GM19452 (cell line): ENCODE measurements at regions not wholly inside any gene's neighbourhood (a gene's known extent, or its start where the extent isn't known, plus 50 kb on each side); places are given as distances from the start of the nearest gene placed in this dataset.

Experiments used
- ATAC-seq: cut with Tn5 transposase; IDR thresholded peaks from one replicate; pipeline ENCODE4 v1.9.1; 2021; ENCODE audit not compliant: unreplicated experiment

DNA sequence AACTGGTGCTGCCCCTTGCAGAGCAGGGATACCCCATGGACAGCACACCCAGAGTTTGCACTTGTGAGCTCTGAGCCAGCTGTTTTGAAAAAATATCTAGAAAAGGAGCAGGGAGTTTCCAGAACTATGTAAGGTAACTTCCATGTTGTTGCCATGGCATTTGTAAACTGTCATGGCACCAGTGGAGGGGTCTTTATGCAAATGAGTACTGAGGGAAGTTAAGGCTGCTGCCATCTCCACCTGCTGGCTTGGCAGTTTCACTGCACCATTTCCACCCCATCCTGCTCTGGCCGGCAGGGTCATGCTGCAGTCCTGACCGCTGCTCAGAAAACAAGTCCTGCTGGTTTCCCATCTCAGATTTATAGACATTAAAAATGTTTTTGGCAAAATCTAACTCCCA is 52.3 kb upstream of the SNTG2 start:
- ATAC-seq, result no peak

DNA sequence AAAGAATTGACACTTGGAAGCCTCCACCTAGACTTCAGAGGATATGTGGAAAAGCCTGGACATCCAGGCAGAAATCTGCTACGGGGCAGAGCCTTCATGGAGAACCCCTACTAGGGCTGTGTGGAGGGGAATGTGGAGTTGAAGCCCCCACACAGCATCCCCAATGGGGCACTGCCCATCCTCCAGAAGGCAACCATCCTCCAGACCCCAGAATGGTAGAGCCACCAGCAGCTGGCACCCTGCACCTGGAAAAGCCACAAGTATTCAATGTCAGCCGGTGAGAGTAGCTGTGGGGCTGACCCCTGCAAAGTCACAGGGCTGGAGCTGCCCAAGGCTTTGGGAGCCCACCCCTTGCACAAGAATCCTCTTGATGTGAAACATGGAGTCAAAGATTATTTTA is 53.6 kb upstream of the SNTG2 start:
- no peak for ATAC-seq

DNA sequence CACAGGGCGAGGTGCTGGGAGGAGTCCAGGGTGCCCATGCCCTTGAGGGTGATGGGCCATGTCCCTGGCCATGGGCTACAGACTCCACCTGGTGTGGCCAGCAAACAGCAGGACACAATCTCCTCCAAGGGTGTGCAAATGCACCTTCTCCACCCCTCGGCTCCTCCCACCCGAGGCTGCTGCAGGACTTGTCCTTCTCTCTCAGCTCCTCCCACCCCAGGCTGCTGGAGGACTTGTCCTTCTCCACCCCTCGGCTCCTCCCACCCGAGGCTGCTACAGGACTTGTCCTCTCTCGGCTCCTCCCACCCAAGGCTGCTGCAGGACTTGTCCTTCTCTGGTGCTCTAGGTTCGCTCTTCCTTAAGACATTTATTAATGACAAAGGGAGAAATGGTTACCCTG is 57.3 kb upstream of the SNTG2 start:
- no peak for ATAC-seq

DNA sequence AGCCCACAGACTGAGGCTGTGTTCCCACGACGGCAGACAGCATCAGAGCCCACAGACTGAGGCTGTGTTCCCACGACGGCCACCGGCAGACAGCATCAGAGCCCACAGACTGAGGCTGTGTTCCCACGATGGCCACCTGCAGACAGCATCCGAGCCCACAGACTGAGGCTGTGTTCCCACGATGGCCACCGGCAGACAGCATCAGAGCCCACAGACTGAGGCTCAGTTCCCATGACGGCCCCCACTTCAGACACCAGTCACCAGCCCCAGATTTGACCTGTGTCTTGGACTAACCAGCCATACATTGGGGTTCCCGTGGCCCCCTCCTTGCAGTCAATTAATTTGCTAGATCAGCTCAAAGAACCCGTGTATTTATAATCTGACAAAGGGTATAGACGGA is 57.8 kb upstream of the SNTG2 start:
- no peak for ATAC-seq

DNA sequence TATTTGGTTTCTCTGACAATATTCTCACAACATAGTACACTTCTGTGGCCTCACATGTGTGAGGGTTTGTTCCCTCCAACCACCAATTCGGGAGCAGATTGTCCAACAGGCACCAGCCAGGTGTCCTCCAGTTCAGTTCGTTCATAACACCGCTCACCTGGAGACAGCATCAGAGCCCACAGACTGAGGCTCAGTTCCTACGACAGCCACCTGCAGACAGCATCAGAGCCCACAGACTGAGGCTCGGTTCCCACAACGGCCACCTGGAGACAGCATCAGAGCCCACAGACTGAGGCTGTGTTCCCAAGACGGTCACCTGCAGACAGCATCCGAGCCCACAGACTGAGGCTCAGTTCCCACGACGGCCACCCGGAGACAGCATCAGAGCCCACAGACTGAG is 58.2 kb upstream of the SNTG2 start:
- ATAC-seq, result no peak

DNA sequence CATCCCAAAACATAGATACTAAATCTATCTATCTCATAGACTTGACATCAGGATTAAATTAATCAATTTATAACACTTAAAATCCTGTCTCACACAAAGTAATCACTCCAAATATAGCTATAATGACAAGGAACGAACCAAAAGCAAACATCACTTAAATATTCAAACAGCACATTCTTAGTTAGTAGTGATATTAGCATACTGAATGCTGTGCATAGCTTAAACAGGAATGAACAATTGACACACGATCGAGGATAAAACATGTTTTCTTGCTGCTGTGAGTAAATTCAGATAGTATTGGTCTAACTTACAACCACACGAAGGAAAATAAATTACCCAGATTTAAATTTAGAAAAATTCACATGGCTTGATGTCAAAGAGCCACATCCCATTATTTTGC is 58.9 kb upstream of the SNTG2 start:
- no peak for ATAC-seq

DNA sequence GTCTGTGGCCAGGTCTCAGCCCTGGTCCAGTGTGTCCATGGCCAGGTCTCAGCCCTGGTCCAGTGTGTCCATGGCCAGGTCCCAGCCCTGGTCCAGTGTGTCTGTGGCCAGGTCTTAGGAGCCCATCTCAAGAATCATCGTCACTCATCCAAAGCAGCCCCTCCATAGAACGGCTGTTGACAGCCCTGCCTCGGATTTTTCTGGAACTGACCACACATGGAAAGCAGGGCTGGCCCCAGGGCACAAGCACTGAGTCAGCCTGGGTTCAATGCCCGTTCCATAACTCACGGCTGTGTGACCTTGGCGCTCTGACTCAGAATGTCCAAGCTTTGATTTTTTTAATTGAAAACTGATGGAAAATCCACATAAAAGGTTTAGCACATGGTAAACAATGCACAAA is 59.9 kb upstream of the SNTG2 start:
- ATAC-seq, result no peak

DNA sequence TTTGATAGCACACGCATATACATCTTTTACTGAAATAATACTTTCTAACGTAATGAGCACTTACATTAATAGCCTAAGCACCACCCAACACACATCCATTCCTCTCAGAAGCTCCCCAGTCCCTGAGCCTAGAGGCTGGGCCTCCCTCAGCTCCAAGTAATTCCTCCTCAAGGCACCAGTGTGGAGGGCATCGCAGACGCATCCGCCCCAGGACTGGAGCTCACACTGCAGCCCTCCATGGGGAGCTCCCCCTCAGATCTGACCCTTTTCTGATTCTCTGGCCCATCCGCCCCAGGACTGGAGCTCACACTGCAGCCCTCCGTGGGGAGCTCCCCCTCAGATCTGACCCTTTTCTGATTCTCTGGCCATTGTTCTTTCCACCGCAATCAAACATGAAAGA is 60.4 kb upstream of the SNTG2 start:
- no peak for ATAC-seq

DNA sequence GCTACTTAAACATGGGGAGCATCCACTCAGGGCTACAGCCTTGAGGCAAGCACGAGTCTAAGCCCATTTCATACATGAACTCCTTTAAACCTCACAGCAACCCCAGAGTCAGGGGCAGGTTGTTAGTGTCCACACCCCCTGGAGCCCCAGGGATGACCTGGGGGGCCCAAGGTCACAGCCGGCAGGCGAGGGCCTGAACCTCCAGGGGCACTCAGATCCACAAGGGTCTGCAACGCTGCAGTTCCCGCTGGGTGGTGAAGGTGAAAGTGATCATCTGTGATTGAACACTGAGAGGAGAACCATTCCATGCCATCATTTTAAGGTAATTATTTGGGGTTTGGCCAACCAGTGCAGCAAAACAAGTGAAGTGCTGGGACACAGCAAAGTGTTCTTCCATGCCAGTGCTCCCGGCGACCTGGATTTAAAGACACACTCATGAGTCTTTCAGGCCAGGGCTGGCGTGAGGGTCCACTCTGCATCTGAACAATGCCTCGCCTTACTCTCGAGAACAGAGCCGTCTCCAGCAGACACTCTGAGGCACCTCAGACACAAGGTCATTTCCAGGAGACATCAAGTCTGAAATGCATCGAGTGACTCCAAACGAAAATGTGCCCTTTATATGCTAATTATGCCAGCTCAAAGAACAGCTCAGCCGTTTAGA is 61.6 kb upstream of the SNTG2 start:
- no peak for ATAC-seq

DNA sequence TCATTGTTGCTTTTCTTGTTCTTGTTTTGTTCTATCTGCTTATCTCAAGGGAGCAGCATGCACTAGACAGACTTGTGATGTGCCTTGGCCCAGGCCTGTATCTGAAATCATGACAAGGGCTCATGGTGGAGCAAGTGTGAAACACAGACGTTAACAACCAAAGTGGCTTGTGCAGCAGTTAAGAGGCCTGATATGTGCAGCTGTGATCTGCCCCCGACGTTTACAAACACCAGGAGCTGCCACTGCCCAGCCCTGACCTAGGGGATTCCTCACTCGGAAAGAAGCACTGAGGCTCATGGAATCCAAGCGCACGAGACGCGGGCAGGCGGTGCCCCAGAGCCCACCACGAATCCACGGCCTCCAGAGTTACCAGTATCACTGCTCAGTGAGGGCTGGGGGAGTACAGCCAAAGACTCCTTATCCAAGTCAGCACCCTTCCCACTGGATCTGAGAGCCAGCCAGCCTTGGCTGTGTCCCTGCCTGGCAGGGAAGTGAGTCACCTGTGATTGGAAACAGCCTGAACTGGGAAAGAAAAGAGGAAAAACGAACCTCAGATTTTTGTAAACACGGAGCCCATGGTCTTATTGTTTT is 62.3 kb upstream of the SNTG2 start:
- ATAC-seq, result no peak

DNA sequence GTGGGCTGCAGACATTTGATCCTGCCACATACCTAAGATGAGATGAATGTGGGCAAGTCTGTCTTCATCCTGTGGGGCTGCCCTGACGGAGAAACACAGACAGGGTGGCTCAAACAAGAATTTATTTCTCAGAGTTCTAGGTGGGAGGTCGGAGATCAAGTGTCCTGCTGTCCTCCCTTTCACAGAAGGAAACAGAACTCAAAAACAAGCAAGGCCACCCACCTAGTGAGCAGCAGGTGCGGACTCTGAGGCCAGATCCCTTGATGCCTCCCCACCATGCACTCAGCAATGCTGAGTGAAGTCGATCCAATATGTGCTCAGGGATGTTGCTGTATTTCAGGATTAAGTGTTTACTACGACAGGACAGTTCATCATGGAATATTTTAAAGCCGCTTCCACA is 63.0 kb upstream of the SNTG2 start:
- no peak for ATAC-seq

DNA sequence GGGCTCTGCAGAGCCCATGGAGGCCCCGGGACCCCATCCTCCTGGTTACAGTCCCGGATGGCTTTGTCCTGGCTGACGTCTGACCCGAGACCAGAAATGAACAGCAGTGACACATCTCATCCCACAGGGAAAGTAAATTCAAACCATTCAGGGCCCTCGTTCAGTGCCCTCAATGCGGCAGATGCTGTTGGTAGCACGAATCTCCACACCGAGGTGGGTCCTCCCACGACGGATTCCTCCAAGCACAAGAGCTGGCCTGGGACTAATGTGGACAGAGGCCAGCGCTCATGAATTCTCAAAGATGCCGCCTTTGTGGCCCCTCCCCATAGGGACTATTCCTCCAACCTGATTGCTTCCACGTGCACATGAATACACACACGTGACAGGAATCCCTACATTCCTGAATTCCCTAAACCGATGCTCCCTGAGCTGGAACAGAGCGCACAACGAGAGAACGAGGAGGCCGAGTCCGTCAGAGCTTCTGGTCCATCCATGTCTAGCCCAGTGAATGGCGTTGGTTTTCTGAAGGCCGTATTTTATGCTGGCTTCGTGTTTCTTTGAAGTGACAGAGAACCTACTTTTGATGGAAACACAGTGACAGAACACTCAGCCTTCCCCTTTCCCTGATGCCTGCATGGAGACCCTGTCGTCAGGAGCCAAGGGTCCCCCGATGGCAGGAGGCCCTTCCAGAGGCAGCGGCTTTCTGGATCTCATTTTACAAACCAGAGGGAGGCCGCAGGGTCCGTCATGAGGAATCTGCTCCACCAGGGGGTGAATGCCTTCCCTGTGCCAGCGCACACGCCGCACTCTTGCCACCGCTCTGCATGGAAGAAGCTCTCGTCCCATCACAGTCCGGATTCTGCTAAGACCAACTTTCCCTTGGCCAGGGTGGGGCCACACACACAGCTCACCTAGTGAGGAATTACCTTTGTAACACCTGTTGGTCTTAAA is 64.3 kb upstream of the SNTG2 start:
- ATAC-seq, result no peak

DNA sequence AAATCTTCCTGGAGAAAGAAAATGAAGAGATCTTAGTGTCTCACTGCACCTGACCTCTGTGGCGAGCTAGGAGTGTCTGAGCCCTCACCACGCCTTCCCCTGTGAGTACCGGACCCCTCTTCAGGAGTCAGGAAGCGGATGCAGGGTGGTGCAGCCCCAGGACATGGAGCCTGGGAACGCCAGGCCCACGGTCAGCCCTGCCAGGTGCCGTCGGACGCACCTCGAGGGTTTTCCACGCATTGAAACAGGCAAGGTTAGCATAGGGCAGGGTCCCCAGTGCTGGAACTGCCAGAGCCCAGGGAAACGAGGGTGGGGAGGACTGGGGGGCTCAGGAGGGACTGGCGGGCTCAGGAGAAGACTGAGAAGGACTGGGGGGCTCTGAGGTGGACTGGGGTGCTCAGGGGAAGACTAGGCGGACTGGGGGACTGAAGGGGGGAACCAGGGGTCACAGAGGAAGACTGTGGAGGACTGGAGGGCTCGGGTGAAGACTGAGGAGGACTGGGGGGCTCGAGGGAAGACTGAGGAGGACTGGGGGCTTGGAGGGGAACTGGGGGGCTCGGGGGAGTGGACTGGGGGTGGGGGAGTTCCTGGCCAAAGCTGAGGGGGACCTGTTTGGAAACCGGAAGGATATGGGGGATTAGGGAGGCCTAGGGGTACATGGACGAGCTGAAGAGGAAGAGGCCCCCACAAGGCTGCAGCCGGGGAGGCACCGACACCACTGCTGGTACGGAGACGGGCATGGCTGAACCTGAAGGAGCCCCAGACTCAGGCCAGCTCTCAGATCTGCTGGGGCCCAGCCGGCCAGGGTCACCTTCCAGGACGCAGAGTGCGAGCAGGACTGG is 65.2 kb upstream of the SNTG2 start:
- ATAC-seq, result no peak

DNA sequence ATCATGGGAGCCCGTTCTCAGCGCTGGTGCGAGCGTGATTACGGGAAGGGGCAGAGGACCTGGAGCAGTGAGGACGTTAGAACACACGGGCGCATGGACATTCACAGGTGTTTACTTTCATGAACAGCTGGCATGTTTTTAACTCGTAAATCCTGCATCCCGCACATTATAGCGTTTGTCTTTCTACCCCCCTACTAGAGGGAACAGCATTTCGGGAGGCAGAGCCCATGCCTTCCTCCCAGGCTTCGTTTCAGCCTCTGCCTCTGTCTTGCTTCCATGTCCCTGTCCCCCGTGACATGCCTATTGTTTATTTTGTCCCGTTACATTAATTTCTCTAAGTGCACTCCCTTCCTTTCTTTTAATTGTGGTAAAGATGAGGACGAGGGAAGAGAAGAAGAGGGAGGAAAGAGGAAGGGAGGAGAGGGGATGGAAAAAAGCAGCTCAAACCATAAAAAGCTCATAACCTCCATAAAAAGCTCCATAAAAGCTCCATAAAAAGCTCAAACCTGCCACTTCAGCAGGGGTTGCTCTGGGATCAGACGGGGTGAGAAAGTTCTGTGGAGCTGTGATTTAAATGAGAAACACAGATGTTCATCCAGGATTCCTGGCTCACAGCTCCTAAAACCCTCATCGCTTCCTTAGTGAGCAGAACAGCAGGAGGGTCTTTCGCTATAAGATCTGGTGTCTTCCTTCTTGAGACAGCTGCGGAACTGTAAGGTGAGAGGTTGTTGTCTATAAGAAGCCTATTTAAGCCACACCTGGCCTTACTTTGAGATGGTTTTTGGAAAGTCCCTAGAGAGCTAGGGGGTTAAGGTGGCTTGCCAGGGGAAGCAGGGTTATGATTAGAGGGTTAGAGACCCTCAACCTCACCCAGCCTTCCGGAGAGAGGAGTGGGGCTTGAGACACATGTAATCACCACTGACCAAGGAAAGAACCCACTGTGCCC is 66.6 kb upstream of the SNTG2 start:
- no peak for ATAC-seq

DNA sequence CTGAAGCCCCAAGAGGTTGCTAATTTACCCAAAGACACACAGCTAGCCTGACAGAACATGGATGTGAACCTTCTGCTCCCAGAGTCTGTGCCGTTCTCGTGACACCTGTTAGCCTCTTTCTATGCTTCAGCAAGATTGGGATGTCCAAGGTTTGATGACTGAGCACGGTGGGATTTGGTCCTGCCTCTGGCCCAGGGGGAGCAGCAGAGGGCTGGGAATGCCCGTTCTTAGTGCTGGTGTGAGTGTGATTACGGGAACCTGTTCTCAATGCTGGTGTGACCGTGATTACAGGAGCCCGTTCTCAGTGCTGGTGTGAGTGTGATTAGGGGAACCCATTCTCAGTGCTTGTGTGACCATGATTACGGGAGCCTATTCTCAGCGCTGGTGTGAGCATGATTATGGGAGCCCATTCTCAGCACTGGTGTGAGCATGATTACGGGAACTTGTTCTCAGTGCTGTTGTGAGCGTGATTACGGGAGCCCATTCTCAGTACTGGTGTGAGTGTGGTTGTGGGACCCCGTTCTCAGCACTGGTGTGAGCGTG is 67.3 kb upstream of the SNTG2 start:
- no peak for ATAC-seq

DNA sequence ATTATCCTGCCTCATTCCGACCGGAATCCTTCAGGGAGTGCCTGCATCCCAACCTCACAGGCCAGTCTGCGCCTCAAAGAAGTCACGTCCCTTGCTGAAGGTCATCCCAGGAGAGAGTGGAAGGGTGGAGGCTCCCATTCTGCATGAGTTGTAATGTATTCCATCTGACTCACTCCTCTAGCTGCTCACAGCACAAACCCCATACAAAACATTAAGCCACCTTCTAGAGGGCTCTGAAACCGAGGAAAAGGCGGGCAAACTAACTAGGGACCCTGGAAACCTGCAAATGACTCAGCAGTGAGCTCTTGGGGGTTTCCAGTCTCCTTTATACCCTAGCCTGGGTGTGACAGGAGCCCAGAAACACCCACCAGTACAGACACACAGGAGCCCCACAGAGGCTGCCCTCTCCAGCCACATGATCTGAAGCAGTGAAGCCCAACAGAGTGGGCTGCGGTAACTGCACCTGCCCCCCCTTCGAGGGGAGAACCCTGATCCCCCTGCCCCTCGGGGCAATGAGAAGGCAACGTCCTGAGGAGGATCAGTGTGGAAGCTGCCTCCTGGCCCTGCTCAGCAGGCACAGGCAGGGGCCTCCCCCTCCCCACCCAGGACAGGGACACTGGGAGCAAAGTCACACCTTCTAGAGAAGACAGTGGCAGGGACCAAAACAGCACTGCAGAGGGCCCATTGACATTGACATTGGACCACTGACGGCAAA is 69.3 kb upstream of the SNTG2 start:
- no peak for ATAC-seq

DNA sequence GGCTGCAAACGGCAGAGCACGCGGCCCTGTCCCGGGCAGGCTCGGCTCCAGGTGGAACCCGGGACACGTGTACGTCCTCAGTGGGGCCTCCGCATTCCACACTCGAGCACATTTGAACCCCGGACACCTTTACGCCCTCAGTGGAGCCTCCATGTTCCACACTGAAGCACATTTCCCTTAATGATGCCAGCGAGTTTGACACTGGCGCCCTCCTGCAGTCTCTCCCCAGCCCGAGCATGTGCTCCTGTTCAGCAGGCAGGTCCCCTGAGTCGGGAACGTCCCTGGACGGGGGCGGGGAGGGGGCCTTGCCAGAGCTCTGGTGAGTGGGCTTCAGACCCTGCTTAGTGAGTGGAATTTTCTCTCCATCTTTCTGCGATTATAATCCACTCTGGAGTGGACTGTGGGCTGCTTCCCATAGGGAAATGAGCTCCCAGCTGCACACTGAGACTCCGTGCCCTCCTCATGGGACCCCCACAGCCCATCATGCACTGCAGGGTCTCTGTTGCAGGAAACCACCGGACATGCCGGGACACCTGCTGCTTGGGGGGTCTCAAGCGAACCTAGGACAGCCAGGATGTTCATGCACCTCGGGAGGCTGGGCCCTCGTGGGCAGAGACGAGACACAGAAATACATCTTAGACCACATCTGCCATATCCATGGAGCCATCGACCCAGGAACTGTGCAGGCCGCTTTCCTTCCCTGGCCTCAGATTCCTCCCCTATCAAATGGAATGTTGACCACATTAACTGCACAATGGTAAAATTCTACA is 70.3 kb upstream of the SNTG2 start:
- ATAC-seq, result no peak

DNA sequence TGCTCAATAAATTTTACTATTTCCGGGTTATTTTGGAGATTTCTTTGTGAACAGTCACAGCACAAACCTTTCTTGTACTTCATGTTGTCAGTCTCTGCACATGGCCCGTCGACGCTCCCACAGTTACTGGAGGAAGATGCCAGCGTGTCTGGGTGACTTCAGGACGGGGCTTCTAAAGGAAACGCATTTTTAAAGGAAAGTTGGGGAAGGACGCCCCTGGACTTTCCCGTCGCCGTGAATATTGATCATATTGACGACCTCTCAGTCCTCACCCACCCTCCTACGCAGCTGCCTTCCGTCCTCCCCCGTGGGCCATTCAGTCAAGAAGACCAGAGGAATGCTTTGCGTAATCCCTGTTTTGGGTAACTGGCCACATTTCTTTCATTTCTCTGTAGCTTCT is 71.1 kb upstream of the SNTG2 start:
- ATAC-seq, result no peak
